ENCODE measurements at regions not wholly inside any gene's neighbourhood (a gene's known extent, or its start where the extent isn't known, plus 50 kb on each side); places are given as distances from the start of the nearest gene placed in this dataset.

GRCh38 chr5:153006681-153007080 is 483.8 kb upstream of the GRIA1 start:
- H3K9ac ChIP-seq (ENCODE audit: insufficient read depth, low read length, poor library complexity, severe bottlenecking), result no peak overlapping the region
- Mint-ChIP-seq H3K27ac (no peak overlapping the region), H3K9me3 (peaks cover 5 to 12% (median 8%) of the 10 kb centered on the region in 7 donors), H3K4me1 (no peaks in the 10 kb centered on the region), H3K4me3 (no peak overlapping the region), H3K36me3 (no peaks in the 10 kb centered on the region), H3K27me3 (ENCODE audit: low read depth in 3 of 3) (no peaks in the 10 kb centered on the region)
- TF ChIP-seq CTCF (IDR thresholded peaks at IDR 0.05), result no peak
- H2AFZ ChIP-seq (ENCODE audit: insufficient read depth, low read depth, low read length, poor library complexity, severe bottlenecking), result no peak overlapping the region
- H3K4me1 ChIP-seq (ENCODE audit: control insufficient read depth in 1 of 2, insufficient read depth in 2 of 2, low read length in 2 of 2), result no peaks in the 10 kb centered on the region
- no peak overlapping the region for H3K4me3 ChIP-seq (replicated peaks in 1 of 3; ENCODE audit: low read depth in 2 of 3, low read length in 3 of 3)
- peaks cover 9 to 32% of the 10 kb centered on the region in 2 donors for H3K9me3 ChIP-seq (replicated peaks in 1 of 2; ENCODE audit: control insufficient read depth in 1 of 2, insufficient read depth in 1 of 2, low read length in 2 of 2)
- no peak overlapping the region for H3K27ac ChIP-seq (ENCODE audit: low read depth in 1 of 2, low read length in 2 of 2)
- DNase-seq, result no peak
- no peak overlapping the region for H3K4me2 ChIP-seq (replicated peaks; ENCODE audit: extremely low read depth, low read length, poor library complexity, severe bottlenecking)
- no peaks in the 10 kb centered on the region for H3K27me3 ChIP-seq (ENCODE audit: control insufficient read depth in 2 of 2, insufficient read depth in 2 of 2, low read length in 2 of 2)
- H4K20me1 ChIP-seq (ENCODE audit: insufficient read depth, low read length), result no peaks in the 10 kb centered on the region
- H3K79me2 ChIP-seq (ENCODE audit: insufficient read depth, low read length), result no peaks in the 10 kb centered on the region
- H3K36me3 ChIP-seq (replicated peaks in 1 of 2; ENCODE audit: control insufficient read depth in 1 of 2, insufficient read depth in 2 of 2, low read length in 2 of 2), result no peaks in the 10 kb centered on the region
- 97% methylated on average over 3 of the region's 3 CpGs for WGBS (ENCODE audit: insufficient coverage)
- intact Hi-C loops (cut with micrococcal nuclease), result no loop called here

GRCh38 chr5:153014194-153014593 is 476.3 kb upstream of the GRIA1 start:
- 100% methylated on average over 2 of the region's 4 CpGs for WGBS (ENCODE audit: insufficient coverage)
- H2AFZ ChIP-seq (ENCODE audit: insufficient read depth, low read depth, low read length, poor library complexity, severe bottlenecking), result no peak overlapping the region
- H3K9me3 ChIP-seq (replicated peaks in 1 of 2; ENCODE audit: control insufficient read depth in 1 of 2, insufficient read depth in 1 of 2, low read length in 2 of 2), result peaks cover 8 to 20% of the 10 kb centered on the region in 2 donors
- no peak for TF ChIP-seq CTCF (IDR thresholded peaks at IDR 0.05)
- Mint-ChIP-seq H3K4me3 (no peak overlapping the region), H3K4me1 (no peaks in the 10 kb centered on the region), H3K27me3 (ENCODE audit: low read depth in 3 of 3) (peaks cover 0 to 2% (median 0%) of the 10 kb centered on the region in 3 donors), H3K27ac (no peak overlapping the region), H3K9me3 (peaks cover 3 to 20% (median 6%) of the 10 kb centered on the region in 7 donors), H3K36me3 (no peaks in the 10 kb centered on the region)
- no peaks in the 10 kb centered on the region for H4K20me1 ChIP-seq (ENCODE audit: insufficient read depth, low read length)
- no peak overlapping the region for H3K9ac ChIP-seq (ENCODE audit: insufficient read depth, low read length, poor library complexity, severe bottlenecking)
- H3K79me2 ChIP-seq (ENCODE audit: insufficient read depth, low read length), result no peaks in the 10 kb centered on the region
- no peaks in the 10 kb centered on the region for H3K27me3 ChIP-seq (ENCODE audit: control insufficient read depth in 2 of 2, insufficient read depth in 2 of 2, low read length in 2 of 2)
- no peak overlapping the region for H3K4me2 ChIP-seq (replicated peaks; ENCODE audit: extremely low read depth, low read length, poor library complexity, severe bottlenecking)
- H3K4me3 ChIP-seq (replicated peaks in 1 of 3; ENCODE audit: low read depth in 2 of 3, low read length in 3 of 3), result no peak overlapping the region
- H3K36me3 ChIP-seq (replicated peaks in 1 of 2; ENCODE audit: control insufficient read depth in 1 of 2, insufficient read depth in 2 of 2, low read length in 2 of 2), result no peaks in the 10 kb centered on the region
- H3K4me1 ChIP-seq (ENCODE audit: control insufficient read depth in 1 of 2, insufficient read depth in 2 of 2, low read length in 2 of 2), result no peaks in the 10 kb centered on the region
- DNase-seq, result no peak
- H3K27ac ChIP-seq (ENCODE audit: low read depth in 1 of 2, low read length in 2 of 2), result no peak overlapping the region
- intact Hi-C loops (cut with micrococcal nuclease), result no loop called here
